HPDE6-E6E7 (cell line): ENCODE measurements at regions not wholly inside any gene's neighbourhood (a gene's known extent, or its start where the extent isn't known, plus 50 kb on each side); places are given as distances from the start of the nearest gene placed in this dataset.
"Not testable (repeated sequence)": the region's sequence is repeated elsewhere in the genome, so short reads cannot be mapped to it uniquely, and the experiment has no call there.

Experiments
- DNase-seq: peaks from one replicate; pipeline ENCODE4 v3.0.0; 2011; ENCODE audit warnings: missing footprints; ENCODE audit errors: extremely low spot score

DNA sequence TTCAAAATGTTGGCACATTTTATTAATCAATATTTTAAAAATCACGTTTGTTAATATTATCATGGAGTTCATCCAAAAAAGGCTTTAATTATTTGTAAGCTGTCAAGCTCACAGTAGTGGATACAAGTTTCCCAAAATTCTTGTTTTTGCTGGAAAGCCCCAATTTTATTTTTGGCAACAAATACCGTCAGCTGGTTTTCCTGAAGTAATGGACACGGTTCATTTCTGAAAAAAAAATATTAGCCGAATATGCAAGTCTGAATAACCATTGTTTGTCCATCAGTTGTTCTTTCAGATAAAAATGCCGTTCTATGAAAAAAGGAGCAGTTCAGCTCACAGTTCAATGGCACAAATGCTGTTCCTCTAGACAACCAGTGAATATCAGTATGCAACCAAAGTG is 101.5 kb upstream of the RAI14 start:
- no peak for DNase-seq

DNA sequence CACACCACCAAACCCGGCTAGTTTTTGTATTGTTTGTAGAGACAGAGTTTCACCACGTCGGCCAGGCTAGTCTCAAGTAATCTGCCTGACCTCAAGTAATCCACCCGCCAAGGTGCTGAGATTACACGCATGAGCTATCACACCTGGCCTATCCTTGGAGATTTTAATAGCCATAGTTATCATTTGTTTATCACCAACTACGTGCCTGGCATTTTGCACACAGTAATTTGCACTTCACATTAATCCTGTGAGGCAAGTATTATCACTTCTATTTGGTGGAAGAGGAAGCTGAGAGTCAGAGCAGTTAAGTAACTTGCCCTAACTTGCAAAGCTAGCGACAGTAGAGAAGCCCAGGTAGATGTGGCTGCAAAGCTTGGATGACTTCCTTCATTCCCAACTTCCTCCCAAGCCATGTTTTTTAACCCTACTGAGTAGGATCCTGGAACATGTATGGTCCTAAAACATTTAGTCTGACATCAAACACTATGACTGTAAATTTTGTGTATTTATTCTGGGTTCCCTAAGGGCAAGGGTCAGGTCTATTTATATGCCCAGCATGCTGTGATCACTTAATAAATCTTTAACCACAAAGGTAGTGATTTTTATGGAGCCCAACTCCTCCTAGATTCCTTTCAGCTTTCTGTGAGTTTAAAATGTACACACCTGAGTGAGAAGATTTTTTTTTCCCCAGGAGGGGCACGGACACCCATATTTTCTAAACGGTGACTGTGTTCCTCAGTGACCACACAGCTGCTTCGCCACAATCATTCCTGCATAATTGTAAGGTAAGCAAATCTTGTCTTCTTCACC is 100.2 kb upstream of the RAI14 start:
- DNase-seq = no peak

GRCh38 chr5:34556509-34556782 is 99.7 kb upstream of the RAI14 start:
- DNase-seq = no peak

DNA sequence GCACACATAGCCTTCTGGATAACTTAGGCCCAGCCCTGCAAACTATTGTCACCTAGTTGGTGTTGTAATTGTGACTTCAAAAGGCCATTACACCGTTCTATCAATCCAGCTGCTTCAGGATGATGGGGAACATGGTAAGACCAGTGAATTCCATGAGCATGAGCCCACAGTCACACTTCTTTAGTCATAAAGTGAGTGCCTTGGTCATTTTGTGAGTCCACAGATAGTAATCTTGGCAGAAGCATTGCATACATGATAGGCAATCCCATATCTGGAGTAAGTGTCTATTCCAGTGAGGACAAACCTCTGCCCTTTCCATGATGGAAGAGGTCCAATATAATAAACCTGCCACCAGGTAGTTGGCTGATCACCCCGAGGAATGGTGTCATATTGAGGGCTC is 94.5 kb upstream of the RAI14 start:
- DNase-seq = not testable (repeated sequence)

DNA sequence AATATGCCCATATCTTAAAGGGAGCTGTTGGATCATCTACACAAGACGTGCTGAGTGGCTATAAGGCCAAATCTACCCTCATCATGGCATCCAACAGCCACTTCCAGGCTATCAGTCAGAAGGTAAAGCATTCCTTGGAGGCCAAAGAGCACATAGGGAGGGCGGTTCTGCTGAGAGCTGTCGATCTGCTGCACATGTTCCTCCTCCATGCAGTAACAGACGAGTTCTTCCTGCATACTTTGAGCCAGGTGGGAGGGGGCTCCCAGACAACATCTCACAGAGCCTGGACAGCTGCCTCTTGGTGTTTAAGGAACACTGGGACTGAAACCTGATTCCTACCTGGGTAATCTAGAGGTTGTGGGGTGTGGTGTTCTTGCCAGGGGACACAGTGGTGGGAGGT is 93.3 kb upstream of the RAI14 start:
- no peak for DNase-seq

- DNase-seq = no peak
Observed at GRCh38 chr5:34563269-34563668, 92.9 kb upstream of the RAI14 start.

- DNase-seq = no peak
Observed at GRCh38 chr5:34563931-34564709, 92.0 kb upstream of the RAI14 start.

DNA sequence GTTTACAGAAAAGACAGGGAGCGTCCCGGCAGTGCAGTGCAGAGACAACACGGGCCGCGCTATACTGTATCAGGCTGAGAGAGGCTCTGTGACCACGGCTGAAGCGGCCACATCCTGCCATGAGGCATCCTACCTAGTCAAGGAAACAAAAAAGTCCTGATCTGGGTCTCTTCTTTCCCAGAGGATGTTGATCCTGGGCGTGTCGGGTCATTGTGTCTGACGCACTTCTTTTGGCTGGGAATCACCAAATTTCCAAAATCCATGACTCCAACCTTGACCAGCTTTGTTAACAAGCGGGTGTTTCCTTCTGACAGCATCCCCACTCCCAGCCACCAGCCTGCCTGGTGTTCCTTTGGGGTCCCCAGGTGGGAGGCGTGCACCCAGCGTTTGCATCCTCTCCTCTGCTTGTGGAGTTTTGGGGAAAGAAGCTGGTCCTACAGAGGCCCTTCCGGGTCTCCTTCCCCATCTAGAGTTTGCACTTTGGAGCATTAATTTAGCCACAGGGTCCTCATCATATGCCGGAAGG is 91.4 kb upstream of the RAI14 start:
- no peak for DNase-seq

GRCh38 chr5:34570143-34570542 is 86.0 kb upstream of the RAI14 start:
- no peak for DNase-seq

GRCh38 chr5:34570721-34571676 is 85.1 kb upstream of the RAI14 start:
- DNase-seq = no peak

GRCh38 chr5:34571677-34572041 is 84.5 kb upstream of the RAI14 start:
- no peak for DNase-seq

DNA sequence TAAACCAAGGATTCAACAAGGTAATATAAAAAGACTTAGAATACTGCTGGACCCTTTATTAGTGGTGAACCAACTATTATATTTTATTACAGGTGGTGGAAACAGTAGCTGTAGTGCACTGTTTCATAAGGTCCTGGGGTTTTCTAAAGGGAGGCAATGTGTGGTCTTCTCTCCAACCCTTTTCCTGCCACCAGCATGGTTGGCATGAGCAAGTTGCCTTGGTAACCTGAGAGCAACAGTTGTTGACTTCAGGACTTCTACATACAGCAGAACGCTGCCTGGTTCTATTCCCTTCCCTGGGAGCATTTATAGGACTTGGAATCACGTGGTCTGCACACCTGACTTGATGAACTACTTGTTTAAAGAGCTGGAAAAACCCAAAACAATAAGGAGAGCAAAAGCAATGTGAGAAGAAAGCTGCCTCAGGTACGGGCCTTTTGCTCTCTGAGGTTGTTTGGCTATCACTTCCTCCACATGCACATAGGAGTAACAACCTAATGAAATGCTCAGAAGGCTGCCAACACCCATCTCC is 81.1 kb upstream of the RAI14 start:
- no peak for DNase-seq

- no peak for DNase-seq
Observed at GRCh38 chr5:34576891-34577666, 79.0 kb upstream of the RAI14 start.

DNA sequence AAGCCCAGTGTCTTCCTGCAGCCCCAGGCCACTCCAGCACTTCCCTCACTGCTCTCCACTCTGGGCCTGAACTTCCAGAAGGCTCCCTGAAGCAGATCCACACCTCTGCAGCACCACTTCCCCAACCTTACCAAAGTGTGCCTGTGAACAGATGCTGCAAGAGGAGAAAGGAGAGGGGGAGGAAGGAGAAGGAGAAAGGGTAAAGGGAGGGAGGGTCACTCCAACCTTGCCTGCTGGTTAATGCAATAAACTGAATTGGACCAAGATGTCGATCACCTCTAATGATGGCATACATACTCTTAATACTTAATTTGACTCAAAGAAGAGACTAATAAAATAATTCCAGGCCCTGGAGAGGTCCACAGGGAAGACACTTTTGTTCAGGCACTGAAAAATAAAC is 77.2 kb upstream of the RAI14 start:
- no peak for DNase-seq

DNA sequence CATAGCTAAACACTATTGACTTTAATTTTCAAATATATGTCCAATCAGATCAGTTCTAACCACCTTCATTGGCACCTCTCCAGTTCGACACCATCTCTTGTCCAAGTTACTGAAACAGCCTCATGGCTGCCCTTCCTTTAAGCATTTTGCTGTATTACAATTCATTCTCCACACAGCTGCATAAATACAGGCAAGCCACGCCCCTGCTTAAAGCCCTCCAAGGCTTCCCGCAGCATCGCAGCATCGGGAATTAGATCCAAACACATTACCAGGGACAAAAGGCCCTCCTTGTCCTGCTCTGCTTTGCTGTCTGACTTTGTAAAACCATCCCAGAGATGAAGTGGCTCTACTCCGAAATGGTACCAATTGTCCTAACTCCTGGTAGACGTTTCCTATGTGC is 75.1 kb upstream of the RAI14 start:
- no peak for DNase-seq

DNA sequence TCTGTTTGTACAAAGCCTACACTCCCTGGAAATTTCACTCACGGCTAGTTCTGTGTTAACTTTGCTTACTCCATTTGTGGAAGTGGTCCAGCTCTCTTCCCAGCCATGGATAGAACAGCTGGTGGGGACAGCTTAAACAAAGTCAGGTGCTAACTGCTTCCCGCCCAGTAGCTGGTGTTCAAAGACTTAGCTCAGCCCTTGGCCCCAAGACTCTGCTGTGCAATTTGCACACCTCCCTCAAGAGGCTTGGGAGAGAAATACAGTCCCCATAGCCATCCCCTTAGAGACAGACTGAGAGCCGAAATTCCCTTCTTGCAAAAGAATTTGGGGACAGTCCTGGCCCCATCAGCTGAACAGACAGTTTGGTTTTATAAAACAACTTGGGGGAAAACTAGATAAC is 73.8 kb upstream of the RAI14 start:
- no peak for DNase-seq

- DNase-seq = no peak
Observed at GRCh38 chr5:34583167-34583566, 73.0 kb upstream of the RAI14 start.

DNA sequence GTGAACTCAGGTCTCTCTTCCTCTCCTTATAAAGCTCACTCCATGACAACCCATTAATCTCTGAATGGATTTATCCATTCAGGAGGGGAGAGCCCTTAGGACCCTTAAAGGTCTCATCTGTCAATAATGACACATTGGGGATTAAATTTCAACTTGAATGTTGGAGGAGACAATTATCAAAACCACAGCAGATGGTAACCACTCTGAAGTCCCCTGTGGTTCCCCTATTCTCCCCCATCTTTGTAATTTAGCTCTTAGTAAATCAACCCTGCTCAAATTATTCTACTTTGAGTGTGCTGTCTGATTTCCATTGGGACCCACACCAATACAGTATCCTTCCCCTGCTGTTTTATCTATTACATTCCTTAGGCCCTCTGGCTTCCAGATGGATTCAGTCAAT is 72.0 kb upstream of the RAI14 start:
- DNase-seq = no peak

GRCh38 chr5:34585601-34586104 is 70.5 kb upstream of the RAI14 start:
- peak; percentile 64 for DNase-seq

DNA sequence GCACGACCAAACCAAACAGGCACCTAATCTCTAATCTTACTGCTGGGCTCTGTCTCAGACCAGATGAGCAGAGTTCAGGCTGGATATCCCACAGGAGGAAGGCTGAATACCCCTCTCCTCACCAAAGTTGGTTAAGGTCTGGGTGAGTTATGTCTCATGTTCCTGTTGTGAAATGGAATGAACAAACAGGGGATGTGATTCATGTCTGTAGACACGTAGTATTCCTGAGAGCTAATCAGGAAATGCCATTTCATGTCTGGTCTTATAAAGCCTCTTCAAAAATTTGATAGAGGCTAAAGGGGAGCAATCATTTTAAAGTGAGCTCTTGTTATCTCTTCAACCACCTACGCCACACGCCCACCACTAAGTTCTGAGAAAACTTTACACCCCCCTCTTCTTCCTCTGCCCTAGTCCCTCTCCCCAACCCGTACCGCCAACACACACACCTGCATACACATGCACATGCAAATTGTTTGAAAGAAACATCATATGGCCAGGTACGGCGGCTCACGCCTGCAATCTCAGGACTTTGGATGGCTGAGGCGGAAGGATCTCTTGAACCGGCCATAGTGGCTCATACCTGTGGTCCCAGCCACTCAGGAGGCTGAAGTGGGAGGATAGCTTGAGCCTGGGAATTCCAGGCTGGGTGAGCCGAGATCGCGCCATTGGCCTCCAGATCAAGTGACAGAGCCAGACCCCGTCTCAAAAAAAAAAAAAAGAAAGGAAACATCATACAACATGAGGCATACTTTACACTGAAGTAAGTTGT is 69.8 kb upstream of the RAI14 start:
- DNase-seq = peak; percentile 89
